Astrocyte of the spinal cord (primary cell): ENCODE measurements at regions not wholly inside any gene's neighbourhood (a gene's known extent, or its start where the extent isn't known, plus 50 kb on each side); places are given as distances from the start of the nearest gene placed in this dataset.

Experiments used
- DNase-seq: peaks from one replicate; pipeline ENCODE4 v3.0.0; 2011; ENCODE audit warnings: low read depth, low spot score
- H3K4me3 ChIP-seq: 2 replicates; pipeline ENCODE4 v1.5.1; 2011; ENCODE audit warnings: low read depth, mild to moderate bottlenecking, low read length, moderate library complexity
- CTCF ChIP-seq: IDR thresholded peaks from 2 replicates; pipeline ENCODE4 v1.5.1; 2012; ENCODE audit warnings: low read depth, mild to moderate bottlenecking, low read length, inconsistent platforms
- in situ Hi-C: cut with HindIII; loops from 2 replicates; pipeline ENCODE4 v1.10.0; 2017; ENCODE audit warnings: low sequenced_read_pairs

GRCh38 chr16:86320237-86320595 lies 190.1 kb upstream of the FOXF1 start:
- no peak for TF ChIP-seq CTCF
- in situ Hi-C loops = no loop called here
- DNase-seq = no peak
- no peak overlapping the region for H3K4me3 ChIP-seq

- DNase-seq = no peak
- no peak overlapping the region for H3K4me3 ChIP-seq
- no peak for TF ChIP-seq CTCF
- in situ Hi-C loops = no loop called here
These were observed 188.8 kb upstream of the FOXF1 start for GRCh38 chr16:86321491-86321890.

GRCh38 chr16:86322283-86322682 lies 188.0 kb upstream of the FOXF1 start:
- in situ Hi-C loops = no loop called here
- H3K4me3 ChIP-seq = no peak overlapping the region
- DNase-seq = no peak
- no peak for TF ChIP-seq CTCF

GRCh38 chr16:86322806-86323205 lies 187.5 kb upstream of the FOXF1 start:
- no peak for TF ChIP-seq CTCF
- in situ Hi-C loops = no loop called here
- no peak for DNase-seq
- H3K4me3 ChIP-seq = no peak overlapping the region

GRCh38 chr16:86324320-86324719 lies 186.0 kb upstream of the FOXF1 start:
- no peak for TF ChIP-seq CTCF
- no peak overlapping the region for H3K4me3 ChIP-seq
- in situ Hi-C loops = no loop called here
- no peak for DNase-seq

- no peak for TF ChIP-seq CTCF
- H3K4me3 ChIP-seq = no peak overlapping the region
- DNase-seq = no peak
- in situ Hi-C loops = no loop called here
These were observed 185.0 kb upstream of the FOXF1 start for GRCh38 chr16:86325360-86325759.

GRCh38 chr16:86325895-86326294 lies 184.4 kb upstream of the FOXF1 start:
- no peak overlapping the region for H3K4me3 ChIP-seq
- in situ Hi-C loops = no loop called here
- TF ChIP-seq CTCF = no peak
- no peak for DNase-seq
